ENCODE measurements at regions not wholly inside any gene's neighbourhood (a gene's known extent, or its start where the extent isn't known, plus 50 kb on each side); places are given as distances from the start of the nearest gene placed in this dataset.

DNA sequence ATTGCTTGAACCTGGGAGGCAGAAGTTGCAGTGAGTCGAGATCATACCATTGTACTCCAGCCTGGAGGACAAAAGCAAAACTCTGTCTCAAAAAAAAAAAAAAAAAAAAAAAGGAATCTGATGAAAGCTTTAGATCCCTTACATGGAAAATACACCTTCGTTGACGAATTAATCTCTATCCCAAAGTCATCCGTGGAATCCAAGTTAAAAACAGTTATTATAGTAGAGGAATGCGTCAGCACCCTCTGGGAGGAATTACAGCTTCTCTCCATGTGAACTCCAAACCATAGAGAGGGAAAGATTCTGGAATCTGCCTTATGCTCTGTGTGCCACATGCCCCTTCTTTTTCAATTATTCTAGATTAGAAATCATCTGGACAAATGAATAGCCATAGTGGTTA lies 192.3 kb upstream of the C2CD4B start:
- no peak overlapping the region for H2AFZ ChIP-seq (ENCODE audit: insufficient read depth, low read depth, low read length, poor library complexity, severe bottlenecking)
- no peak for ATAC-seq (ENCODE audit: low read depth)
- CTCF ChIA-PET = no interaction called here
- POLR2A ChIA-PET = no interaction called here
- no peak overlapping the region for H3K4me3 Mint-ChIP-seq
- H3K79me2 ChIP-seq (ENCODE audit: control insufficient read depth, insufficient read depth, low read length) = no peaks in the 10 kb centered on the region
- peaks cover 14% of the 10 kb centered on the region for H3K27me3 Mint-ChIP-seq
- H3K4me1 Mint-ChIP-seq = no peaks in the 10 kb centered on the region
- no peaks in the 10 kb centered on the region for H4K20me1 ChIP-seq (ENCODE audit: control insufficient read depth, insufficient read depth, low read length, poor library complexity, severe bottlenecking)
- intact Hi-C loops (cut with micrococcal nuclease) = no loop called here
- H3K9me3 ChIP-seq (ENCODE audit: control extremely low read depth in 1 of 3, control insufficient read depth in 2 of 3, insufficient read depth in 1 of 3, low read length in 2 of 3) = no peaks in the 10 kb centered on the region
- no peak for DNase-seq
- H3K27me3 ChIP-seq (replicated peaks in 1 of 4; ENCODE audit: control extremely low read depth in 1 of 4, control insufficient read depth in 3 of 4, insufficient read depth in 4 of 4, low read length in 3 of 4) = no peaks in the 10 kb centered on the region
- H3K4me2 ChIP-seq (replicated peaks; ENCODE audit: low read depth, low read length, poor library complexity, severe bottlenecking) = no peak overlapping the region
- H3K9ac ChIP-seq (ENCODE audit: low read length) = no peak overlapping the region
- no peak overlapping the region for H3K27ac ChIP-seq (ENCODE audit: low read length in 2 of 2)
- no CpG with 5 or more reads among the region's 5 CpGs for WGBS (ENCODE audit: insufficient coverage)
- no peaks in the 10 kb centered on the region for H3K36me3 ChIP-seq (replicated peaks in 1 of 2; ENCODE audit: control extremely low read depth in 1 of 2, control insufficient read depth in 1 of 2, extremely low read depth in 1 of 2, insufficient read depth in 2 of 2, low read length in 1 of 2)
- H3K27ac Mint-ChIP-seq = no peak overlapping the region
- H3K9me3 Mint-ChIP-seq (ENCODE audit: insufficient read depth) = no peaks in the 10 kb centered on the region
- H3K4me1 ChIP-seq (ENCODE audit: control insufficient read depth in 2 of 2, insufficient read depth in 2 of 2, low read length in 2 of 2) = no peaks in the 10 kb centered on the region
- H3K4me3 ChIP-seq (ENCODE audit: control extremely low read depth in 1 of 5, extremely low read depth in 1 of 5, insufficient read depth in 1 of 5, low read depth in 2 of 5, low read length in 4 of 5) = no peak overlapping the region
- TF ChIP-seq, protein P1, sequence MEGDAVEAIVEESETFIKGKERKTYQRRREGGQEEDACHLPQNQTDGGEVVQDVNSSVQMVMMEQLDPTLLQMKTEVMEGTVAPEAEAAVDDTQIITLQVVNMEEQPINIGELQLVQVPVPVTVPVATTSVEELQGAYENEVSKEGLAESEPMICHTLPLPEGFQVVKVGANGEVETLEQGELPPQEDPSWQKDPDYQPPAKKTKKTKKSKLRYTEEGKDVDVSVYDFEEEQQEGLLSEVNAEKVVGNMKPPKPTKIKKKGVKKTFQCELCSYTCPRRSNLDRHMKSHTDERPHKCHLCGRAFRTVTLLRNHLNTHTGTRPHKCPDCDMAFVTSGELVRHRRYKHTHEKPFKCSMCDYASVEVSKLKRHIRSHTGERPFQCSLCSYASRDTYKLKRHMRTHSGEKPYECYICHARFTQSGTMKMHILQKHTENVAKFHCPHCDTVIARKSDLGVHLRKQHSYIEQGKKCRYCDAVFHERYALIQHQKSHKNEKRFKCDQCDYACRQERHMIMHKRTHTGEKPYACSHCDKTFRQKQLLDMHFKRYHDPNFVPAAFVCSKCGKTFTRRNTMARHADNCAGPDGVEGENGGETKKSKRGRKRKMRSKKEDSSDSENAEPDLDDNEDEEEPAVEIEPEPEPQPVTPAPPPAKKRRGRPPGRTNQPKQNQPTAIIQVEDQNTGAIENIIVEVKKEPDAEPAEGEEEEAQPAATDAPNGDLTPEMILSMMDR (IDR thresholded peaks at IDR 0.05) = no peak
- no peak for TF ChIP-seq EZH2 (IDR thresholded peaks at IDR 0.05; ENCODE audit: borderline replicate concordance, insufficient read depth, low read depth, low read length, poor library complexity, severe bottlenecking)

DNA sequence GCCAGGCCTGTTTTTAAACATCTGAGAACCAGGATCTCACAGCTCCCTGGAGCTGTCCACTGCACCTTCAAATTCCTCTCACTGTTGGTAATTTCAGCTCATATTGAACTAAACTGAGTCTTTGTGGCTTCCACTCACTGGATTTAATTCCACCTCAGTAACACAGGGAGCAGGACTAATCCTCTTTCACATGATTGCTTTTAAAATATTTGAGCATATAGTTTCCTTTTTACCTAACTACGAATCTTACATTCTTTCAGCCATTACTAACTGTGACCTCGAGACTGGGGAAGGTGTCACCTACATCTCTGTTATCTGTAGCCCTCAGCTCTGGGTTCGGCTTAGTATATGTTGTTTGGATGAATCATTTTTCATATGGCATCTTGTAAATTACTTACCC lies 194.3 kb upstream of the C2CD4B start:
- POLR2A ChIA-PET = no interaction called here
- H3K4me3 Mint-ChIP-seq = no peak overlapping the region
- ATAC-seq (ENCODE audit: low read depth) = no peak
- Histone ChIP-seq H3K4me2 (replicated peaks; ENCODE audit: low read depth, low read length, poor library complexity, severe bottlenecking) (no peak overlapping the region), H3K79me2 (ENCODE audit: control insufficient read depth, insufficient read depth, low read length) (no peaks in the 10 kb centered on the region), H3K36me3 (replicated peaks in 1 of 2; ENCODE audit: control extremely low read depth in 1 of 2, control insufficient read depth in 1 of 2, extremely low read depth in 1 of 2, insufficient read depth in 2 of 2, low read length in 1 of 2) (no peaks in the 10 kb centered on the region), H2AFZ (ENCODE audit: insufficient read depth, low read depth, low read length, poor library complexity, severe bottlenecking) (no peak overlapping the region), H4K20me1 (ENCODE audit: control insufficient read depth, insufficient read depth, low read length, poor library complexity, severe bottlenecking) (no peaks in the 10 kb centered on the region), H3K4me1 (ENCODE audit: control insufficient read depth in 2 of 2, insufficient read depth in 2 of 2, low read length in 2 of 2) (no peaks in the 10 kb centered on the region), H3K9me3 (ENCODE audit: control extremely low read depth in 1 of 3, control insufficient read depth in 2 of 3, insufficient read depth in 1 of 3, low read length in 2 of 3) (no peaks in the 10 kb centered on the region), H3K4me3 (ENCODE audit: control extremely low read depth in 1 of 5, extremely low read depth in 1 of 5, insufficient read depth in 1 of 5, low read depth in 2 of 5, low read length in 4 of 5) (no peak overlapping the region), H3K9ac (ENCODE audit: low read length) (no peak overlapping the region), H3K27ac (ENCODE audit: low read length in 2 of 2) (no peak overlapping the region), H3K27me3 (replicated peaks in 1 of 4; ENCODE audit: control extremely low read depth in 1 of 4, control insufficient read depth in 3 of 4, insufficient read depth in 4 of 4, low read length in 3 of 4) (peaks cover 0 to 3% (median 0%) of the 10 kb centered on the region in 4 experiments)
- peaks cover 10% of the 10 kb centered on the region for H3K27me3 Mint-ChIP-seq
- DNase-seq = no peak
- no peaks in the 10 kb centered on the region for H3K9me3 Mint-ChIP-seq (ENCODE audit: insufficient read depth)
- no peak overlapping the region for H3K27ac Mint-ChIP-seq
- WGBS (ENCODE audit: insufficient coverage) = no CpG with 5 or more reads among the region's 3 CpGs
- intact Hi-C loops (cut with micrococcal nuclease) = no loop called here
- no peaks in the 10 kb centered on the region for H3K4me1 Mint-ChIP-seq
- TF ChIP-seq, protein P1 (IDR thresholded peaks at IDR 0.05) = no peak
- CTCF ChIA-PET = no interaction called here

Measured in B cell (primary cell).